SJCRH30 (cell line): ENCODE measurements at regions not wholly inside any gene's neighbourhood (a gene's known extent, or its start where the extent isn't known, plus 50 kb on each side); places are given as distances from the start of the nearest gene placed in this dataset.
"Not testable (repeated sequence)": the region's sequence is repeated elsewhere in the genome, so short reads cannot be mapped to it uniquely, and the experiment has no call there.

Experiments
- DNase-seq, 2 experiments: peaks; one replicate each; pipeline ENCODE4 v3.0.0-alpha.2; 2015 to 2020
- H3K27ac ChIP-seq: fragments of 250-450 bp; sonication (Bioruptor Pico); 2 replicates; pipeline ENCODE4 v1.5.1; 2020; ENCODE audit warnings: mild to moderate bottlenecking, moderate library complexity
- H3K27me3 ChIP-seq: fragments of 250-450 bp; sonication (Bioruptor Pico); 2 replicates; pipeline ENCODE4 v1.5.1; 2020; ENCODE audit warnings: mild to moderate bottlenecking, moderate library complexity
- H3K36me3 ChIP-seq: fragments of 250-450 bp; sonication (Bioruptor Pico); 2 replicates; pipeline ENCODE4 v1.5.1; 2020; ENCODE audit warnings: mild to moderate bottlenecking, moderate library complexity
- H3K4me1 ChIP-seq: fragments of 250-450 bp; sonication (Bioruptor Pico); 2 replicates; pipeline ENCODE4 v1.5.1; 2020; ENCODE audit warnings: mild to moderate bottlenecking, moderate library complexity
- H3K4me3 ChIP-seq: fragments of 250-450 bp; sonication (Bioruptor Pico); 2 replicates; pipeline ENCODE4 v1.5.1; 2020; ENCODE audit warnings: mild to moderate bottlenecking, moderate library complexity
- H3K9me3 ChIP-seq: fragments of 250-450 bp; sonication (Bioruptor Pico); replicated peaks from 2 replicates; pipeline ENCODE4 v1.5.1; 2020; ENCODE audit warnings: mild to moderate bottlenecking, moderate library complexity

- Histone ChIP-seq H3K9me3 (no peaks in the 10 kb centered on the region), H3K36me3 (no peaks in the 10 kb centered on the region), H3K4me1 (no peaks in the 10 kb centered on the region), H3K27me3 (no peaks in the 10 kb centered on the region), H3K4me3 (no peak overlapping the region), H3K27ac (no peak overlapping the region)
- no peak for DNase-seq
Measured at GRCh38 chr5:161034451-161034850, 182.4 kb upstream of the ATP10B start.

GRCh38 chr5:161030229-161030628 lies 178.2 kb upstream of the ATP10B start:
- Histone ChIP-seq H3K4me1 (no peaks in the 10 kb centered on the region), H3K4me3 (no peak overlapping the region), H3K27ac (no peak overlapping the region), H3K36me3 (no peaks in the 10 kb centered on the region), H3K27me3 (0 out of 2 replicates have a peak, but pooled peaks cover 5% of the 10 kb centered on the region), H3K9me3 (no peaks in the 10 kb centered on the region)
- no peak for DNase-seq

- H3K4me1 ChIP-seq: no peaks in the 10 kb centered on the region
- DNase-seq: no peak
- 0 out of 2 replicates have a peak, but pooled peaks cover 5% of the 10 kb centered on the region for H3K27me3 ChIP-seq
- H3K9me3 ChIP-seq: no peaks in the 10 kb centered on the region
- no peak overlapping the region for H3K4me3 ChIP-seq
- H3K36me3 ChIP-seq: no peaks in the 10 kb centered on the region
- no peak overlapping the region for H3K27ac ChIP-seq
Measured at GRCh38 chr5:161027763-161028162, 175.8 kb upstream of the ATP10B start.

- no peaks in the 10 kb centered on the region for H3K4me1 ChIP-seq
- no peak overlapping the region for H3K4me3 ChIP-seq
- no peaks in the 10 kb centered on the region for H3K9me3 ChIP-seq
- H3K27ac ChIP-seq: no peak overlapping the region
- no peak for DNase-seq
- H3K27me3 ChIP-seq: 0 out of 2 replicates have a peak, but pooled peaks cover 5% of the 10 kb centered on the region
- H3K36me3 ChIP-seq: no peaks in the 10 kb centered on the region
Measured at GRCh38 chr5:161023551-161023950, 171.5 kb upstream of the ATP10B start.

DNA sequence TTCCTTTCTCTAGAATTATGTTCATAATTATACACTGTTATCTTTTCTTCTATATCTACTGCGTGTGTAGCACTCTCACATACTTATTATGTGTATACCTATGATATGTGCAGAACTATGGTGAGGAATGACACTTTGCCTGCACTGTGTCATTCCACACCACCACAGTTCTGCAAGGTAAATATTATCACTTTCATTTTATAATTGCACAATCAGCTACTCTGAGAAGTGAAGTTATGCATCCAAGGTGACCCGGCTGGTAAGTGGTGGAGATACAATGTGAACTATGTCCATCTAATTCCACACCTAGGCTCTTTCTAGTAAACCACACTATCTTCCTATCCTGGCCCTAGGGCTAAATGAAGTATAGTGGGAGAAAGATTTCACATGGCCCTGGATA lies 170.1 kb upstream of the ATP10B start:
- 0 out of 2 replicates have a peak, but pooled peaks cover 5% of the 10 kb centered on the region for H3K27me3 ChIP-seq
- no peak overlapping the region for H3K27ac ChIP-seq
- H3K9me3 ChIP-seq: no peaks in the 10 kb centered on the region
- DNase-seq: no peak
- H3K4me3 ChIP-seq: no peak overlapping the region
- H3K36me3 ChIP-seq: no peaks in the 10 kb centered on the region
- H3K4me1 ChIP-seq: no peaks in the 10 kb centered on the region

DNA sequence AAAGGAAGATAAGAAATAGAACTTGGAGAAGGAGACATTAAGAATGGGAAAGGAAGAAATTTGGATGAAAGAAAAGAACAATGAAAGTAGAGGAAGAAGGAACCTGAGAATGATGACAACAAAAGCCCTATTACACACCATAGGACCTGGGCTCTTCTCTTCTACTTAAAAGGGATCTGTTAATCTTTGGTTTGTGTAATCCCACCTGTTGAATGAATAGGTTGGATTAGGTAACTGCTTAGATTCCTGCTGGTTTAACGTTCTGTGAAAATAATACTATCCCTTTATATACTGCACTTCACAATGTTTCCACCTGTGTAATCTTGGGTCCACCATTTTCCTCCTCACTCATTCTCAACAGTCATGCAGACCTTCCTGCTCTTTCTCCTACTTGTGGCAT lies 157.8 kb upstream of the ATP10B start:
- Histone ChIP-seq H3K27me3 (no peaks in the 10 kb centered on the region), H3K27ac (no peak overlapping the region), H3K4me3 (no peak overlapping the region)

GRCh38 chr5:161009194-161009593 lies 157.2 kb upstream of the ATP10B start:
- Histone ChIP-seq H3K36me3 (no peaks in the 10 kb centered on the region), H3K27me3 (no peaks in the 10 kb centered on the region), H3K4me1 (no peaks in the 10 kb centered on the region), H3K9me3 (no peaks in the 10 kb centered on the region), H3K27ac (no peak overlapping the region), H3K4me3 (no peak overlapping the region)
- DNase-seq: no peak

More for the DNA sequence above, 157.8 kb upstream of the ATP10B start:
- Histone ChIP-seq H3K4me1 (no peaks in the 10 kb centered on the region), H3K36me3 (no peaks in the 10 kb centered on the region), H3K9me3 (no peaks in the 10 kb centered on the region)
- DNase-seq: no peak

- H3K36me3 ChIP-seq: no peaks in the 10 kb centered on the region
- DNase-seq: no peak
- no peak overlapping the region for H3K4me3 ChIP-seq
- H3K4me1 ChIP-seq: no peaks in the 10 kb centered on the region
- H3K9me3 ChIP-seq: no peaks in the 10 kb centered on the region
- H3K27ac ChIP-seq: no peak overlapping the region
- no peaks in the 10 kb centered on the region for H3K27me3 ChIP-seq
Measured at GRCh38 chr5:161007879-161008278, 155.9 kb upstream of the ATP10B start.

DNA sequence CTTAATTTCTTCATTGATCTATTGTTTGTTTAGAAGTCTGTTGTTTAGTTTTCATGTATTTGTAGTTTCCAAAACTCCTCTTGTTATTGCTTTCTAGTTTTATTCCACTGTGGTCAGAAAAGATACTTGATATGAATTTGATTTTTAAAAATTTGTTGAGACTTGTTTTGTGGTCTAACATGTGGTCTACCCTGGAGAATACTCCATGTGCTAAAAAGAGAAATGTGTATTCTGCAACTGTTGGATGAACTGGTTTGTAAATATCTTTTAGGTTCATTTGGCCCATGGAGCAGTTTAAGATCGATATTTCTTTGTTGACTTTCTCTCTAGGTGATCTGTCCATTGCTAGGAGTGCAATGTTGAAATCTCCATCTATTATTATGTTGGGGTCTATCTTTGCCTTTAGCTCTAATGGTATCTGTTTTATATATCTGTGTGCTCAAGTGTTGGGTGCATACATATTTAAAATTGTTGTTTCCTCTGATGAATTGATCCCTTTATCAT lies 150.6 kb upstream of the ATP10B start:
- H3K36me3 ChIP-seq: no peaks in the 10 kb centered on the region
- no peaks in the 10 kb centered on the region for H3K27me3 ChIP-seq
- no peak overlapping the region for H3K27ac ChIP-seq
- DNase-seq: no peak
- no peaks in the 10 kb centered on the region for H3K4me1 ChIP-seq
- H3K4me3 ChIP-seq: no peak overlapping the region
- no peaks in the 10 kb centered on the region for H3K9me3 ChIP-seq

DNA sequence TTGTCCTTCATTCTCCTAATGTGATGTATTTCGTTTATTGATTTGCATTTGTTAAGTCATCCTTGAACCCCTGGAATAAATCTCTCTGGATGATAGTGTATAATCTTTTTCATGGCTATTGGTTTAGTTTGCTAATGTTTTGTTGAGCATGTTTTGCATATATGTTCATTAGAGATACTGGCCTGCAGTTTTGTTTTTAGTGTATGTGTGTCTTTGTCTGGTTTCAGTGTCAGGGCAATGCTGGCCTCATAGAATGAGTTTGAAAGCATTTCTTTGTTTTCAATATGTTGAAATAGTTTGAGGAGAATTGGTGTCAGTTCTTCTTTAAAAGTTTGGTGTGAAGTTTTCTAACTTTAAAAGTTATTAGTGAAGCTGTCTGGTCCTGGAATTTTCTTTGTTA lies 149.6 kb upstream of the ATP10B start:
- no peak overlapping the region for H3K27ac ChIP-seq
- H3K36me3 ChIP-seq: no peaks in the 10 kb centered on the region
- no peaks in the 10 kb centered on the region for H3K4me1 ChIP-seq
- H3K9me3 ChIP-seq: no peaks in the 10 kb centered on the region
- no peak overlapping the region for H3K4me3 ChIP-seq
- H3K27me3 ChIP-seq: no peaks in the 10 kb centered on the region
- DNase-seq: no peak

DNA sequence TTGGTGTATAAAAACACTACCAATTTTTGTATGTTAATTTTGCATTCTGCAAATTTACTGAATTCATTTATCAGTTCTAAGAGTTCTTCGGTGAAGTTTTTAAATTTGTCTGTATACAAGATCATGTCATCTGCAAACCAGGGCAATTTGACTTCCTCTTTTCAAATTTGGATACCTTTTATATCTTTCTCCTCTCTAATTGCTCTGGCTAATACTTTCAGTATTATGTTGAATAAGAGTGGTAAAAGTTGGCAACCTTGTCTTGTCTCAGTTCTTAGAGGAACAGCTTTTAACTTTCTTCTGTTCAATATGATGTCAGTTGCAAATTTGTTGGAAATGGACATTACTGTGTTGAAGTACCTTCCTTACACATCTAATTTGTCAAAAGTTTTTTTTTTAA lies 149.1 kb upstream of the ATP10B start:
- H3K9me3 ChIP-seq, H3K27me3 ChIP-seq, H3K36me3 ChIP-seq, H3K4me3 ChIP-seq, DNase-seq, H3K4me1 ChIP-seq, H3K27ac ChIP-seq: not testable (repeated sequence)

DNA sequence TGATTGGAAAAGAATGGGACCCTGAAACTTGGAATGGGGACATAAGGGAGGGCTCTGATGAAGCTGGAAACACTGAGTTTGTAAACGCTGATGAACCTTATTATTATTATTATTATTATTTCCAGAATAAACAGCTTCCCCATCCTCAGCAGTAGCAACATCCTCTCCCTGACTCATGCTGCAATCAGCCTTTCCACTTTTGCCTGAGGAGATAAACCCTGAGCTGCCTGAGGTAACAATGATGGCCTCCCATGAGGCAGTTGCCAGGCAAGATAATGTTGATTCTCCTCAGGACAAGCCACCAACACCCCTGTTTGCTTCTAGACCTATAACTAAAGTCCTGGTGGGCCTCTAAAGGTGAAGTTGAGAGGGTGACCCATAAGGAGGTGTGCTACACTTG lies 139.2 kb upstream of the ATP10B start:
- DNase-seq: no peak
- Histone ChIP-seq H3K27me3 (no peaks in the 10 kb centered on the region), H3K4me3 (no peak overlapping the region), H3K9me3 (no peaks in the 10 kb centered on the region), H3K4me1 (no peaks in the 10 kb centered on the region), H3K36me3 (no peaks in the 10 kb centered on the region), H3K27ac (no peak overlapping the region)

DNA sequence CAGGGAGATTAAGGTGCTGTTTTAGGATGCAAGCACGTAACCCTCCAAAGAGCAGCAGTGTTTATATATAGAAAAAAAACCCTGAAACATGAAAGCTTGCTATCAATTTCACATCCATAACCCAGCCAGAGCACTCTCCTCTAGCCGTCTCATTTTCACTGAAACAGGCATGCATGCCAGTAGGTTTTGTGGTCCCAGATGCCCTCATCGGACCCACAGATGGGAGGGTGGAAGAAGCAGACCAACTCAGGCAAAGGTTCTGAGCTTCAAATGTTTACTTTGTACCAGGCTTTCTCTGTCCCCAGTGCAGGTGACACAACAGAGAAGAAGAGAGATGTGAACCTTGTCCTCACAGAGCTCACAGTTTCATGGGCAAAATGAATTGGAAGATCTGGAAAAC lies 127.4 kb upstream of the ATP10B start:
- Histone ChIP-seq H3K27ac (no peak overlapping the region), H3K4me3 (no peak overlapping the region), H3K4me1 (no peaks in the 10 kb centered on the region), H3K27me3 (peaks cover 3% of the 10 kb centered on the region; the same call in 1 of the 2 replicates), H3K36me3 (no peaks in the 10 kb centered on the region), H3K9me3 (no peaks in the 10 kb centered on the region)
- DNase-seq: no peak

- no peaks in the 10 kb centered on the region for H3K9me3 ChIP-seq
- no peaks in the 10 kb centered on the region for H3K4me1 ChIP-seq
- DNase-seq: no peak
- no peaks in the 10 kb centered on the region for H3K36me3 ChIP-seq
- peaks cover 3% of the 10 kb centered on the region; the same call in 1 of the 2 replicates for H3K27me3 ChIP-seq
- H3K4me3 ChIP-seq: no peak overlapping the region
- no peak overlapping the region for H3K27ac ChIP-seq
Measured at GRCh38 chr5:160978944-160979343, 126.9 kb upstream of the ATP10B start.

DNA sequence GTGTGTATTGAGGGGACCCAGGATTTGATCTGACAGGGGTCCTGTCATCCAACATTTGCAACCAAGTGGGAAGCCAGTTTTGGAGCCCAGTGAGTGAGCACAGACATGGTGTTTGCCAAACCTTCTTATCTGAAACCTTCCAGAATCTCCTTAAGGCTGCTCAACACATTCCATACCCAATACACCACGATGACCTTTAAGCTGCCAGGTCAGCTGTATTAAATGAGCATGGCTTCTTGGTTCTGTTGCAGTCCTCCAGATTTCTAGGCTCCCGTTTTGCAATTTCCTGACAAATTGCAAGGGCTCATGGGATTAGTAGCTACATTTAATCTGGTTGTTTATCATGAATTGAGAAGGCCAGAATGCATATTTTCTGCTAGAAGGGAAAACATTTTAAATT lies 124.2 kb upstream of the ATP10B start:
- DNase-seq: no peak

GRCh38 chr5:160970605-160971191 lies 118.7 kb upstream of the ATP10B start:
- Histone ChIP-seq H3K27me3 (no peaks in the 10 kb centered on the region), H3K27ac (no peak overlapping the region), H3K4me3 (no peak overlapping the region), H3K9me3 (no peaks in the 10 kb centered on the region), H3K36me3 (no peaks in the 10 kb centered on the region), H3K4me1 (no peaks in the 10 kb centered on the region)
- DNase-seq: no peak

More for the DNA sequence above, 124.2 kb upstream of the ATP10B start:
- H3K27ac ChIP-seq: no peak overlapping the region
- H3K36me3 ChIP-seq: no peaks in the 10 kb centered on the region
- H3K4me1 ChIP-seq: no peaks in the 10 kb centered on the region
- no peaks in the 10 kb centered on the region for H3K9me3 ChIP-seq
- H3K4me3 ChIP-seq: no peak overlapping the region
- H3K27me3 ChIP-seq: no peaks in the 10 kb centered on the region; the same call in 1 of the 2 replicates
